HepG2 (cell line): ENCODE measurements at regions not wholly inside any gene's neighbourhood (a gene's known extent, or its start where the extent isn't known, plus 50 kb on each side); places are given as distances from the start of the nearest gene placed in this dataset.

ENCODE experiments used
- ATAC-seq: fragments of 200-7000 bp; cut with Tn5 transposase; 3 replicates; pipeline ENCODE4 v1.9.1; 2020; ENCODE audit warnings: mild to moderate bottlenecking, moderate library complexity
- BruUV-seq: library from RNA; stranded (reverse); fragments of 400-500 nt; replicated peaks from 2 replicates; lab custom pipeline; 2021; lab: Mats Ljungman, UMichigan
- CTCF ChIA-PET: fragments of 300-600 bp; formaldehyde crosslinking; extraction: SDS; loops from one replicate; lab custom pipeline; 2021; ENCODE audit warnings: low total read pairs, inconsistent platforms, low intra/inter-chr PET ratio; lab: Yijun Ruan, JAX
- POLR2A ChIA-PET: fragments of 350-600 bp; sonication (Branson Sonifier 250); formaldehyde crosslinking; loops from one replicate; lab custom pipeline; 2020; ENCODE audit warnings: antibody characterized with exemption, inconsistent platforms; lab: Yijun Ruan, JAX
- DNase-seq: peaks from one replicate; pipeline ENCODE4 v3.0.0-alpha.2; 2015; ENCODE audit warnings: low spot score
- FAIRE-seq: peaks from 3 replicates; lab custom pipeline; 2011; peaks lifted over from hg19 to GRCh38; lab: Jason Lieb, UNC
- H2AFZ ChIP-seq: one replicate; pipeline ENCODE4 v1.6.1; 2011; ENCODE audit warnings: low read length, inconsistent platforms
- H3K27ac ChIP-seq: fragments of 300-600 bp; 3 replicates; pipeline ENCODE4 v1.8.0; 2011; ENCODE audit warnings: mixed run types, mild to moderate bottlenecking, mixed read lengths, low read length, inconsistent platforms; ENCODE audit not compliant: insufficient read depth; ENCODE audit errors: extremely low read length
- H3K27me3 ChIP-seq, 2 experiments: fragments of 200-600 bp in 1 of 2; 2 replicates in 1 of 2; 3 replicates in 1 of 2; pipeline versions ENCODE4 v1.6.0 to v1.8.0; 2011; ENCODE audit warnings: low read length in 2 of 2, mild to moderate bottlenecking in 2 of 2, moderate library complexity in 2 of 2, inconsistent platforms in 1 of 2; ENCODE audit not compliant: insufficient read depth in 2 of 2, control insufficient read depth in 1 of 2
- H3K36me3 ChIP-seq, 2 experiments: fragments of 200-600 bp in 1 of 2; replicated peaks in 1 of 2; 2 replicates in 1 of 2; 3 replicates in 1 of 2; pipeline versions ENCODE4 v1.5.1 to v1.8.0; 2011; ENCODE audit warnings: low read length in 2 of 2, inconsistent platforms in 1 of 2; ENCODE audit not compliant: insufficient read depth in 2 of 2, control insufficient read depth in 1 of 2
- H3K4me1 ChIP-seq: 2 replicates; pipeline ENCODE4 v1.5.1; 2012; ENCODE audit warnings: low read length, inconsistent platforms; ENCODE audit not compliant: insufficient read depth
- H3K4me2 ChIP-seq: 2 replicates; pipeline ENCODE4 v1.6.0; 2011; ENCODE audit warnings: low read depth, low read length, inconsistent platforms
- H3K4me3 ChIP-seq, 3 experiments: fragments of 200-600 bp in 1 of 3; sonication (generic), shearing (Covaris generic) in 1 of 3; replicated peaks in 1 of 3; 2 replicates each; pipeline ENCODE4 v1.5.1; 2011 to 2016; ENCODE audit warnings: low read length in 3 of 3, inconsistent platforms in 2 of 3, low read depth in 2 of 3, mild to moderate bottlenecking in 2 of 3, control low read depth in 1 of 3, mixed read lengths in 1 of 3; ENCODE audit not compliant: insufficient read depth in 1 of 3
- H3K79me2 ChIP-seq: one replicate; pipeline ENCODE4 v1.6.1; 2011; ENCODE audit warnings: low read length, inconsistent platforms; ENCODE audit not compliant: insufficient read depth
- H3K9ac ChIP-seq: 2 replicates; pipeline ENCODE4 v1.6.0; 2011; ENCODE audit warnings: mild to moderate bottlenecking, low read depth, low read length, inconsistent platforms; ENCODE audit not compliant: insufficient read depth
- H3K9me3 ChIP-seq: 2 replicates; pipeline ENCODE4 v1.5.1; 2012; ENCODE audit warnings: mild to moderate bottlenecking, low read length
- H4K20me1 ChIP-seq: 2 replicates; pipeline ENCODE4 v1.6.0; 2011; ENCODE audit warnings: inconsistent platforms, mild to moderate bottlenecking, low read length, moderate library complexity; ENCODE audit not compliant: insufficient read depth
- ATRX ChIP-seq: sonication (generic); formaldehyde crosslinking; IDR thresholded peaks from 2 replicates; pipeline ENCODE4 v1.4.0; 2020; ENCODE audit warnings: missing genetic modification reagents, borderline replicate concordance
- HOXA9 ChIP-seq: sonication (generic); formaldehyde crosslinking; IDR thresholded peaks from 2 replicates; pipeline ENCODE4 v1.8.1; 2022; ENCODE audit warnings: missing genetic modification reagents, mild to moderate bottlenecking, moderate library complexity, borderline replicate concordance
- IKZF4 ChIP-seq: sonication (generic); formaldehyde crosslinking; IDR thresholded peaks from 2 replicates; pipeline ENCODE4 v1.5.1; 2020; ENCODE audit warnings: borderline replicate concordance, mild to moderate bottlenecking, low read depth, missing genetic modification reagents; ENCODE audit errors: not compliant biosample characterization
- IRF2 ChIP-seq: IDR thresholded peaks from 2 replicates; pipeline ENCODE4 v1.6.1; 2018; ENCODE audit warnings: missing genetic modification reagents, missing compliant biosample characterization
- KLF11 ChIP-seq: IDR thresholded peaks from 2 replicates; pipeline ENCODE4 v1.6.1; 2016; ENCODE audit warnings: missing compliant biosample characterization
- PHF21A ChIP-seq: sonication (generic); formaldehyde crosslinking; IDR thresholded peaks from 2 replicates; pipeline ENCODE4 v1.5.0; 2020; ENCODE audit warnings: mild to moderate bottlenecking, missing genetic modification reagents
- ZBTB49 ChIP-seq: sonication (generic); formaldehyde crosslinking; IDR thresholded peaks from 2 replicates; pipeline ENCODE4 v1.4.0; 2020; ENCODE audit warnings: missing genetic modification reagents, borderline replicate concordance
- ZNF160 ChIP-seq: sonication (generic); formaldehyde crosslinking; IDR thresholded peaks from 2 replicates; pipeline ENCODE4 v1.8.0; 2022; ENCODE audit warnings: mild to moderate bottlenecking, inconsistent platforms, missing genetic modification reagents
- ZNF275 ChIP-seq: sonication (generic); formaldehyde crosslinking; IDR thresholded peaks from 2 replicates; pipeline ENCODE4 v1.8.0; 2022; ENCODE audit warnings: missing genetic modification reagents, mild to moderate bottlenecking, inconsistent platforms, borderline replicate concordance
- ZNF607 ChIP-seq: sonication (generic); formaldehyde crosslinking; IDR thresholded peaks from 2 replicates; pipeline ENCODE4 v1.5.1; 2020; ENCODE audit warnings: missing genetic modification reagents, mild to moderate bottlenecking, borderline replicate concordance
- WGBS: methylation state at CpG from one replicate; pipeline ENCODE4 v1.1.6; 2017; ENCODE audit warnings: low lambda C conversion rate; 5-methylcytosine and 5-hydroxymethylcytosine counted together
- in situ Hi-C: cut with HindIII; loops from 2 replicates; pipeline ENCODE4 v1.10.0; 2017; ENCODE audit warnings: low pct_unique_long_range_greater_than_20kb; ENCODE audit not compliant: extremely low pct_ligation_motif_present
- intact Hi-C: fragments of 100-400 bp; cut with micrococcal nuclease; formaldehyde crosslinking; loops from one replicate; pipeline ENCODE4 v1.10.0; 2022; ENCODE audit not compliant: unreplicated experiment
- TF ChIP-seq, protein P1 (sequence below): sonication (generic); formaldehyde crosslinking; IDR thresholded peaks from 2 replicates; pipeline ENCODE4 v1.8.1; 2023; ENCODE audit warnings: mild to moderate bottlenecking, missing genetic modification reagents

- no peak overlapping the region for H3K4me2 ChIP-seq
- POLR2A ChIA-PET: no interaction called here
- no TSS peak for BruUV-seq
- H3K9ac ChIP-seq: no peak overlapping the region
- CTCF ChIA-PET: no interaction called here
- H3K4me3 ChIP-seq: no peak overlapping the region
- no peak overlapping the region for H3K27ac ChIP-seq
- FAIRE-seq (no peak), DNase-seq (no peak), ATAC-seq (no peak)
- H3K79me2 ChIP-seq: no peaks in the 10 kb centered on the region
- H3K27me3 ChIP-seq: no peaks in the 10 kb centered on the region; a peak in 1 of 5 replicates
- TF ChIP-seq ATRX (CRISPR knock-in tag): no peak
- TF ChIP-seq HOXA9: no peak
- no peak for TF ChIP-seq IRF2 (CRISPR knock-in tag)
- TF ChIP-seq KLF11: no peak
- no peak for TF ChIP-seq ZNF275 (CRISPR knock-in tag)
- no peak for TF ChIP-seq ZNF607 (CRISPR knock-in tag)
- TF ChIP-seq ZNF160 (CRISPR knock-in tag): no peak
- TF ChIP-seq, protein P1, sequence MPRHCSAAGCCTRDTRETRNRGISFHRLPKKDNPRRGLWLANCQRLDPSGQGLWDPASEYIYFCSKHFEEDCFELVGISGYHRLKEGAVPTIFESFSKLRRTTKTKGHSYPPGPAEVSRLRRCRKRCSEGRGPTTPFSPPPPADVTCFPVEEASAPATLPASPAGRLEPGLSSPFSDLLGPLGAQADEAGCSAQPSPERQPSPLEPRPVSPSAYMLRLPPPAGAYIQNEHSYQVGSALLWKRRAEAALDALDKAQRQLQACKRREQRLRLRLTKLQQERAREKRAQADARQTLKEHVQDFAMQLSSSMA (CRISPR knock-in tag): no peak
- no peak for TF ChIP-seq IKZF4
- no peak for TF ChIP-seq ZBTB49 (CRISPR knock-in tag)
- no peak for TF ChIP-seq PHF21A (CRISPR knock-in tag)
- H3K9me3 ChIP-seq: no peaks in the 10 kb centered on the region
- H2AFZ ChIP-seq: no peak overlapping the region
- H3K36me3 ChIP-seq: no peaks in the 10 kb centered on the region
- in situ Hi-C loops: loop anchor here (25.0 kb wide), 1 partner anchor 804 kb away; the partner anchor contains the start of gene POU3F2
- H4K20me1 ChIP-seq: no peaks in the 10 kb centered on the region
- intact Hi-C loops: no loop called here
- WGBS: 85% methylated on average over 3 of the region's 3 CpGs
- no peaks in the 10 kb centered on the region for H3K4me1 ChIP-seq
Measured at GRCh38 chr6:98033617-98034016, 750.6 kb upstream of the MMS22L start.
